GM12878 (cell line): ENCODE measurements at regions not wholly inside any gene's neighbourhood (a gene's known extent, or its start where the extent isn't known, plus 50 kb on each side); places are given as distances from the start of the nearest gene placed in this dataset.

Source experiments
- ATAC-seq: fragments of 200-7000 bp; cut with Tn5 transposase; 3 replicates; pipeline ENCODE4 v1.9.1; 2020; ENCODE audit warnings: mild to moderate bottlenecking, moderate library complexity
- BruUV-seq: library from RNA; stranded (reverse); fragments of 400-500 nt; replicated peaks from 2 replicates; lab custom pipeline; 2021; lab: Mats Ljungman, UMichigan
- CTCF ChIA-PET: fragments of 300-600 bp; sonication (Branson Sonifier 250); formaldehyde crosslinking; extraction: SDS; loops from one replicate; lab custom pipeline; 2021; ENCODE audit warnings: inconsistent platforms; lab: Yijun Ruan, JAX
- POLR2A ChIA-PET: fragments of 350-600 bp; formaldehyde crosslinking; extraction: SDS; loops from one replicate; lab custom pipeline; 2021; ENCODE audit warnings: inconsistent platforms; lab: Charles Lee
- RAD21 ChIA-PET: fragments of 300-600 bp; sonication (Branson Sonifier 250); formaldehyde crosslinking; loops from one replicate; lab custom pipeline; 2023; ENCODE audit warnings: antibody characterized with exemption; ENCODE audit not compliant: unreplicated experiment; lab: Charles Lee
- SMC1A ChIA-PET: fragments of 300-600 bp; sonication (Branson Sonifier 250); formaldehyde crosslinking; loops from one replicate; lab custom pipeline; 2023; ENCODE audit not compliant: unreplicated experiment, uncharacterized antibody; lab: Charles Lee
- DNase-seq: peaks from one replicate; pipeline ENCODE4 v3.0.0-alpha.2; 2011; ENCODE audit warnings: low read depth, low spot score
- FAIRE-seq: peaks from 3 replicates; lab custom pipeline; 2011; peaks lifted over from hg19 to GRCh38; lab: Jason Lieb, UNC
- H2AFZ ChIP-seq: 2 replicates; pipeline ENCODE4 v1.6.0; 2011; ENCODE audit warnings: low read depth, low read length, control low read depth; ENCODE audit not compliant: control insufficient read depth
- H3K27ac ChIP-seq: 2 replicates; pipeline ENCODE4 v1.5.1; 2011; ENCODE audit warnings: control low read depth; ENCODE audit not compliant: control insufficient read depth, insufficient read depth
- H3K27me3 ChIP-seq, 2 experiments: replicated peaks in 1 of 2; 2 replicates each; pipeline versions ENCODE4 v1.6.0 to v1.6.1; 2011; ENCODE audit warnings: low read length in 1 of 2; ENCODE audit not compliant: control insufficient read depth in 2 of 2, insufficient read depth in 2 of 2
- H3K36me3 ChIP-seq, 2 experiments: 2 replicates each; pipeline ENCODE4 v1.5.1; 2011; ENCODE audit warnings: low read length in 1 of 2; ENCODE audit not compliant: control insufficient read depth in 2 of 2, insufficient read depth in 2 of 2
- H3K4me1 ChIP-seq: 2 replicates; pipeline ENCODE4 v1.6.1; 2011; ENCODE audit warnings: mild to moderate bottlenecking, low read length, moderate library complexity, mixed read lengths; ENCODE audit not compliant: control insufficient read depth, insufficient read depth
- H3K4me2 ChIP-seq: 2 replicates; pipeline ENCODE4 v1.6.0; 2011; ENCODE audit warnings: control low read depth; ENCODE audit not compliant: control insufficient read depth, insufficient read depth
- H3K4me3 ChIP-seq: fragments of 200-600 bp; sonication (generic); 2 replicates; pipeline ENCODE4 v1.5.1; 2016
- H3K79me2 ChIP-seq: 2 replicates; pipeline ENCODE4 v1.6.0; 2011; ENCODE audit warnings: low read length; ENCODE audit not compliant: control insufficient read depth, insufficient read depth
- H3K9ac ChIP-seq: 2 replicates; pipeline ENCODE4 v1.8.0; 2011; ENCODE audit warnings: low read length, control low read depth, mixed read lengths; ENCODE audit not compliant: control insufficient read depth, insufficient read depth
- H3K9me3 ChIP-seq: replicated peaks from 3 replicates; pipeline ENCODE4 v1.5.1; 2011; ENCODE audit warnings: mild to moderate bottlenecking, low read length; ENCODE audit not compliant: control insufficient read depth, insufficient read depth
- H4K20me1 ChIP-seq: 2 replicates; pipeline ENCODE4 v1.6.0; 2011; ENCODE audit not compliant: control insufficient read depth, insufficient read depth
- ASH2L ChIP-seq: fragments of 300-600, 200-600 bp; sonication (generic); IDR thresholded peaks from 2 replicates; pipeline ENCODE4 v1.6.1; 2017; ENCODE audit warnings: low read depth, mild to moderate bottlenecking, borderline replicate concordance
- BACH1 ChIP-seq: fragments of 450-650 bp; IDR thresholded peaks from 2 replicates; pipeline ENCODE4 v1.6.1; 2017; ENCODE audit warnings: mild to moderate bottlenecking, borderline replicate concordance
- BCL11A ChIP-seq: IDR thresholded peaks from 2 replicates; pipeline ENCODE4 v1.6.1; 2011; ENCODE audit warnings: low read depth, low read length
- BHLHE40 ChIP-seq, 2 experiments: fragments of 450-650 bp in 1 of 2; IDR thresholded peaks; 2 replicates each; pipeline ENCODE4 v1.6.1; 2011 to 2017; ENCODE audit warnings: low read depth in 2 of 2, borderline replicate concordance in 1 of 2, improper control_type of control experiment in 1 of 2, low read length in 1 of 2, mild to moderate bottlenecking in 1 of 2
- CBX5 ChIP-seq: sonication (generic); IDR thresholded peaks from 2 replicates; pipeline ENCODE4 v1.6.1; 2016; ENCODE audit warnings: low read depth, moderate library complexity, mild to moderate bottlenecking, inconsistent platforms
- CHD1 ChIP-seq: IDR thresholded peaks from 2 replicates; pipeline ENCODE4 v1.6.1; 2012; ENCODE audit warnings: low read depth, low read length, improper control_type of control experiment
- E2F4 ChIP-seq: IDR thresholded peaks from 2 replicates; pipeline ENCODE4 v1.6.1; 2012; ENCODE audit warnings: low read depth, low read length, improper control_type of control experiment
- ESRRA ChIP-seq: IDR thresholded peaks from 2 replicates; pipeline ENCODE4 v1.6.1; 2012; ENCODE audit warnings: mild to moderate bottlenecking, low read length, improper control_type of control experiment
- HDGF ChIP-seq: fragments of 450-650 bp; IDR thresholded peaks from 2 replicates; pipeline ENCODE4 v1.6.1; 2016; ENCODE audit warnings: antibody characterized with exemption
- JUND ChIP-seq: IDR thresholded peaks from 2 replicates; pipeline ENCODE4 v1.6.1; 2012; ENCODE audit warnings: low read depth, mild to moderate bottlenecking, low read length, improper control_type of control experiment, moderate library complexity
- MEF2B ChIP-seq: fragments of 450-650 bp; IDR thresholded peaks from 2 replicates; pipeline ENCODE4 v1.6.1; 2018; ENCODE audit warnings: mild to moderate bottlenecking, moderate library complexity; ENCODE audit not compliant: partially characterized antibody, poor library complexity, severe bottlenecking
- MXI1 ChIP-seq: fragments of 150-350 bp; IDR thresholded peaks from 2 replicates; pipeline ENCODE4 v1.6.1; 2011; ENCODE audit warnings: low read depth, mild to moderate bottlenecking, inconsistent platforms, low read length, improper control_type of control experiment
- NR2C1 ChIP-seq: fragments of 450-650 bp; IDR thresholded peaks from 2 replicates; pipeline ENCODE4 v1.6.1; 2017; ENCODE audit warnings: antibody characterized with exemption, mild to moderate bottlenecking, moderate library complexity
- NR2F1 ChIP-seq: fragments of 450-650 bp; conservative IDR thresholded peaks from 2 replicates; pipeline ENCODE4 v1.6.1; 2017; ENCODE audit warnings: mild to moderate bottlenecking
- PAX5 ChIP-seq: IDR thresholded peaks from 2 replicates; pipeline ENCODE4 v1.6.1; 2011; ENCODE audit warnings: low read depth, low read length, borderline replicate concordance
- RAD21 ChIP-seq: IDR thresholded peaks from 2 replicates; pipeline ENCODE4 v1.6.1; 2011; ENCODE audit warnings: mild to moderate bottlenecking, low read depth, low read length, moderate library complexity; ENCODE audit not compliant: insufficient read depth
- RAD51 ChIP-seq: fragments of 450-650 bp; IDR thresholded peaks from 2 replicates; pipeline ENCODE4 v1.6.1; 2016; ENCODE audit warnings: moderate library complexity, mild to moderate bottlenecking, inconsistent platforms
- RB1 ChIP-seq: fragments of 450-650 bp; formaldehyde crosslinking; IDR thresholded peaks from 2 replicates; pipeline ENCODE4 v1.6.1; 2017; ENCODE audit warnings: mild to moderate bottlenecking, borderline replicate concordance
- RCOR1 ChIP-seq: conservative IDR thresholded peaks from 2 replicates; pipeline ENCODE4 v1.6.1; 2012; ENCODE audit warnings: low read depth, low read length, improper control_type of control experiment
- SMAD5 ChIP-seq: IDR thresholded peaks from 2 replicates; pipeline ENCODE4 v1.6.1; 2016; ENCODE audit warnings: antibody characterized with exemption, low read depth
- SP1 ChIP-seq: IDR thresholded peaks from one replicate; pipeline ENCODE4 v1.6.1; 2011; ENCODE audit warnings: low read depth, low read length
- SUPT20H ChIP-seq: IDR thresholded peaks from 2 replicates; pipeline ENCODE4 v1.6.1; 2011; ENCODE audit warnings: low read depth, mild to moderate bottlenecking, low read length, moderate library complexity, borderline replicate concordance; ENCODE audit not compliant: control insufficient read depth
- ZBED1 ChIP-seq: IDR thresholded peaks from 2 replicates; pipeline ENCODE4 v1.6.1; 2016; ENCODE audit warnings: borderline replicate concordance
- WGBS: methylation state at CpG from one replicate; pipeline ENCODE4 v1.1.6; 2016; ENCODE audit warnings: low lambda C conversion rate; ENCODE audit not compliant: insufficient replicate concordance, insufficient coverage; ENCODE audit errors: missing lambda C conversion rate; 5-methylcytosine and 5-hydroxymethylcytosine counted together
- in situ Hi-C: fragments of 300-500 bp; cut with MboI; formaldehyde crosslinking; loops from 9 replicates; pipeline ENCODE4 v1.14.3; 2018; ENCODE audit warnings: mixed read lengths
- intact Hi-C: fragments of 100-400 bp; cut with micrococcal nuclease; formaldehyde crosslinking; loops from one replicate; pipeline ENCODE4 v1.14.2; 2022; ENCODE audit not compliant: unreplicated experiment
- TF ChIP-seq, protein P1 (sequence below): fragments of 450-650 bp; IDR thresholded peaks from 2 replicates; pipeline ENCODE4 v1.6.1; 2017; ENCODE audit warnings: mild to moderate bottlenecking, low read depth, inconsistent platforms; ENCODE audit not compliant: poor library complexity, severe bottlenecking

GRCh38 chr14:46344327-46344937 lies 307.1 kb downstream of the RPL10L start (continued):
- TF ChIP-seq ASH2L (no peak), RCOR1 (no peak), JUND (no peak), CHD1 (no peak), MEF2B (peak; percentile 48), RAD21 (peak; percentile 78)
- TF ChIP-seq, protein P1, sequence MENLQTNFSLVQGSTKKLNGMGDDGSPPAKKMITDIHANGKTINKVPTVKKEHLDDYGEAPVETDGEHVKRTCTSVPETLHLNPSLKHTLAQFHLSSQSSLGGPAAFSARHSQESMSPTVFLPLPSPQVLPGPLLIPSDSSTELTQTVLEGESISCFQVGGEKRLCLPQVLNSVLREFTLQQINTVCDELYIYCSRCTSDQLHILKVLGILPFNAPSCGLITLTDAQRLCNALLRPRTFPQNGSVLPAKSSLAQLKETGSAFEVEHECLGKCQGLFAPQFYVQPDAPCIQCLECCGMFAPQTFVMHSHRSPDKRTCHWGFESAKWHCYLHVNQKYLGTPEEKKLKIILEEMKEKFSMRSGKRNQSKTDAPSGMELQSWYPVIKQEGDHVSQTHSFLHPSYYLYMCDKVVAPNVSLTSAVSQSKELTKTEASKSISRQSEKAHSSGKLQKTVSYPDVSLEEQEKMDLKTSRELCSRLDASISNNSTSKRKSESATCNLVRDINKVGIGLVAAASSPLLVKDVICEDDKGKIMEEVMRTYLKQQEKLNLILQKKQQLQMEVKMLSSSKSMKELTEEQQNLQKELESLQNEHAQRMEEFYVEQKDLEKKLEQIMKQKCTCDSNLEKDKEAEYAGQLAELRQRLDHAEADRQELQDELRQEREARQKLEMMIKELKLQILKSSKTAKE, result no peak

- POLR2A ChIA-PET, result no interaction called here
- CTCF ChIA-PET, result interaction anchor here (0.7 to 3.0 kb wide), 4 partner anchors 10 to 90 kb away, joined by 3 to 7 read pairs (median 4); no protein-coding TSS in a partner anchor
- RAD21 ChIA-PET, result interaction anchor here (0.8 to 1.1 kb wide), 4 partner anchors 12 to 458 kb away, joined by 3 to 4 read pairs (median 3); no protein-coding TSS in a partner anchor
- FAIRE-seq (no peak), DNase-seq (no peak), ATAC-seq (no peak)
- Histone ChIP-seq H3K9ac (no peak overlapping the region), H3K36me3 (no peaks in the 10 kb centered on the region), H3K4me2 (no peak overlapping the region), H3K4me3 (no peak overlapping the region), H3K27ac (no peak overlapping the region), H3K9me3 (no peaks in the 10 kb centered on the region), H4K20me1 (no peaks in the 10 kb centered on the region), H3K79me2 (no peaks in the 10 kb centered on the region), H2AFZ (no peak overlapping the region), H3K4me1 (no peaks in the 10 kb centered on the region), H3K27me3 (no peaks in the 10 kb centered on the region)
- in situ Hi-C loops (loop anchor here (25.0 kb wide), 1 partner anchor 888 kb away; no protein-coding TSS in a partner anchor), intact Hi-C loops (no loop called here)
- no TSS peak for BruUV-seq
- SMC1A ChIA-PET, result interaction anchor here (0.6 to 1.8 kb wide), 8 partner anchors 8 to 476 kb away, joined by 3 to 9 read pairs (median 3); no protein-coding TSS in a partner anchor
- WGBS, result 3% methylated on average over 2 of the region's 2 CpGs
- TF ChIP-seq NR2F1, result no peak
- no peak for TF ChIP-seq BACH1
- TF ChIP-seq SP1, result no peak
- no peak for TF ChIP-seq ESRRA
- no peak for TF ChIP-seq ZBED1
- TF ChIP-seq PAX5, result no peak
- no peak for TF ChIP-seq RAD51
- no peak for TF ChIP-seq MXI1
- no peak for TF ChIP-seq BHLHE40 (IDR thresholded peaks at IDR 0.05; ENCODE audit: borderline replicate concordance in 1 of 2, low read depth in 2 of 2, low read length in 1 of 2)
- TF ChIP-seq E2F4, result no peak
- TF ChIP-seq CBX5, result no peak
- no peak for TF ChIP-seq SMAD5
- no peak for TF ChIP-seq BCL11A
- no peak for TF ChIP-seq NR2C1
- TF ChIP-seq HDGF, result no peak
- TF ChIP-seq SUPT20H, result no peak
- no peak for TF ChIP-seq RB1
Measured at GRCh38 chr14:46325777-46326176, 325.8 kb downstream of the RPL10L start.
